ENCODE measurements at regions not wholly inside any gene's neighbourhood (a gene's known extent, or its start where the extent isn't known, plus 50 kb on each side); places are given as distances from the start of the nearest gene placed in this dataset.
A peak's percentile ranks its signal among the peaks of the same experiment; 100 is the strongest.
"Not testable (repeated sequence)": the region's sequence is repeated elsewhere in the genome, so short reads cannot be mapped to it uniquely, and the experiment has no call there.

DNA sequence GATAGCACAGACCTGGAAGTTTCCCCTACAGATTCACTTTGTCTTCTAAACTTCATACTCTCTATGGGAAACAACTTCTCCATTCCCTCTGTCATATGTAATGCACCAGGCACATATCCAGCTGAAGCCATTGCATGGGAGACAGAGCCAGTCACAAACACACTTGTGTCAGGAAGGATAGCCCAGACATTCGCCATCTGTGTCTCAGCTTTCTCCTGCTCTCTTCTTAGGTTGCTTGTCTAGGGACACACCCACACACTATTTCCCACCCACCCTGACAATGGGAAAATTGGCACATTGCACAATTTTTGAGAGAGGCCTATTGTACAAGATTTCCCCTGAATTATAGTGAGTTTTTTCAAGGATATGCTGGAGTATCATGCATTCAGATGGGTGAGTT, 158.4 kb upstream of the MPDZ start:
- ATAC-seq: no peak
- no peak for TF ChIP-seq ESRRG (CRISPR knock-in tag; IDR thresholded peaks at IDR 0.05)

GRCh38 chr9:13436591-13436990, 157.1 kb upstream of the MPDZ start:
- TF ChIP-seq OSR1 (CRISPR knock-in tag; IDR thresholded peaks at IDR 0.05) (no peak), GLIS3 (CRISPR knock-in tag; IDR thresholded peaks at IDR 0.05) (no peak), TSHZ2 (CRISPR knock-in tag; IDR thresholded peaks at IDR 0.05) (no peak), ISL1 (CRISPR knock-in tag; IDR thresholded peaks at IDR 0.05) (peak; percentile 53)
- peak; percentile 36; the same call in 1 of the 3 replicates for ATAC-seq

DNA sequence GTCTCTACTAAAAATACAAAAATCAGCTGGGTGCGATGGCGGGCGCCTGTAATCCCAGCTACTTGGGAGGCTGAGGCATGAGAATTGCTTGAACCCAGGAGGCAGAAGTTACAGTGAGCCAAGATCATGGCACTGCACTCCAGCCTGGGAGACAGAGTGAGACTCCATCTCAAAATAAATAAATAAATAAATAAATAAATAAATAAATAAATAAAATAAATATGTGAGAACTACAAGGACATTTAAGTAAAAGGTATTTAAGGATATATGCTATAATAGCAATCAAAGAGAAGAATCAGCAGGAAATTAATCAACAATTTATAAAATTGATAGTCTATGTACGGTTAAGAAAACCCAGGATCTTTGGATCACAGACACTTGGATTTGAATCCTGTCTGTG, 154.0 kb upstream of the MPDZ start:
- ATAC-seq: not testable (repeated sequence)

DNA sequence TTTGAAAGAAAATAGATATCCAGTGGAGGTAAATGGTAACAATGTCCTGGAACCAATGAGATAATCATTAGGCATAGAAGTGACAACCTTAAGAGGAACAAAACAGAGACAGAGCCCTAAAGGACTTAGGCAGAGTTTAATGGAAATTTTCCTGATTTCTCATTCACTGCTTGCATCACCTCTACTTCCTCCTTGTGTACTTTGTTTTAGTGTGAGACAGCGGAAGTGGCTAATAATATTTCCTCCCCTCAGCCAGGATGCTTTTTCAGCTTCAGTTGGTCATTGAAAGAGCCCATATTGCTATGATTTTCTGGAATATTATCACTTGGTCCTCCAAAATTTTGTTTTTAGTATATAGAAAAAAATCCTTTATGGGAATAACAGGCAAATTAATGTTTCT, 153.4 kb upstream of the MPDZ start:
- no peak for TF ChIP-seq ZFP3 (CRISPR knock-in tag; IDR thresholded peaks at IDR 0.05)
- TF ChIP-seq TCF4 (CRISPR knock-in tag; IDR thresholded peaks at IDR 0.05; ENCODE audit: borderline replicate concordance): no peak
- no peak for TF ChIP-seq TOX (CRISPR knock-in tag; IDR thresholded peaks at IDR 0.05; ENCODE audit: borderline replicate concordance)
- TF ChIP-seq ZNF70 (CRISPR knock-in tag; IDR thresholded peaks at IDR 0.05): no peak
- no peak for TF ChIP-seq ZC3H10 (CRISPR knock-in tag; IDR thresholded peaks at IDR 0.05)
- TF ChIP-seq ZFP30 (CRISPR knock-in tag; IDR thresholded peaks at IDR 0.05): no peak
- no peak for TF ChIP-seq OSR1 (CRISPR knock-in tag; IDR thresholded peaks at IDR 0.05)
- no peak for TF ChIP-seq CSDC2 (CRISPR knock-in tag; IDR thresholded peaks at IDR 0.05)
- TF ChIP-seq, protein P1, sequence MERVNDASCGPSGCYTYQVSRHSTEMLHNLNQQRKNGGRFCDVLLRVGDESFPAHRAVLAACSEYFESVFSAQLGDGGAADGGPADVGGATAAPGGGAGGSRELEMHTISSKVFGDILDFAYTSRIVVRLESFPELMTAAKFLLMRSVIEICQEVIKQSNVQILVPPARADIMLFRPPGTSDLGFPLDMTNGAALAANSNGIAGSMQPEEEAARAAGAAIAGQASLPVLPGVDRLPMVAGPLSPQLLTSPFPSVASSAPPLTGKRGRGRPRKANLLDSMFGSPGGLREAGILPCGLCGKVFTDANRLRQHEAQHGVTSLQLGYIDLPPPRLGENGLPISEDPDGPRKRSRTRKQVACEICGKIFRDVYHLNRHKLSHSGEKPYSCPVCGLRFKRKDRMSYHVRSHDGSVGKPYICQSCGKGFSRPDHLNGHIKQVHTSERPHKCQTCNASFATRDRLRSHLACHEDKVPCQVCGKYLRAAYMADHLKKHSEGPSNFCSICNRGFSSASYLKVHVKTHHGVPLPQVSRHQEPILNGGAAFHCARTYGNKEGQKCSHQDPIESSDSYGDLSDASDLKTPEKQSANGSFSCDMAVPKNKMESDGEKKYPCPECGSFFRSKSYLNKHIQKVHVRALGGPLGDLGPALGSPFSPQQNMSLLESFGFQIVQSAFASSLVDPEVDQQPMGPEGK (CRISPR knock-in tag; IDR thresholded peaks at IDR 0.05; ENCODE audit: borderline replicate concordance): no peak
- TF ChIP-seq RARB (CRISPR knock-in tag; IDR thresholded peaks at IDR 0.05): no peak
- no peak for TF ChIP-seq TSHZ2 (CRISPR knock-in tag; IDR thresholded peaks at IDR 0.05)
- TF ChIP-seq PPARA (CRISPR knock-in tag; IDR thresholded peaks at IDR 0.05; ENCODE audit: borderline replicate concordance): no peak
- no peak for ATAC-seq

- no peak for TF ChIP-seq SNAI2 (CRISPR knock-in tag; IDR thresholded peaks at IDR 0.05)
- TF ChIP-seq ZNF8 (CRISPR knock-in tag; IDR thresholded peaks at IDR 0.05): no peak
- TF ChIP-seq ZFP30 (CRISPR knock-in tag; IDR thresholded peaks at IDR 0.05): no peak
- TF ChIP-seq OSR1 (CRISPR knock-in tag; IDR thresholded peaks at IDR 0.05): no peak
- no peak for TF ChIP-seq ESRRG (CRISPR knock-in tag; IDR thresholded peaks at IDR 0.05)
- no peak for TF ChIP-seq TSHZ2 (CRISPR knock-in tag; IDR thresholded peaks at IDR 0.05)
- no peak for TF ChIP-seq ISL1 (CRISPR knock-in tag; IDR thresholded peaks at IDR 0.05)
- no peak for TF ChIP-seq RARB (CRISPR knock-in tag; IDR thresholded peaks at IDR 0.05)
- no peak for TF ChIP-seq CSDC2 (CRISPR knock-in tag; IDR thresholded peaks at IDR 0.05)
- TF ChIP-seq, protein P2, sequence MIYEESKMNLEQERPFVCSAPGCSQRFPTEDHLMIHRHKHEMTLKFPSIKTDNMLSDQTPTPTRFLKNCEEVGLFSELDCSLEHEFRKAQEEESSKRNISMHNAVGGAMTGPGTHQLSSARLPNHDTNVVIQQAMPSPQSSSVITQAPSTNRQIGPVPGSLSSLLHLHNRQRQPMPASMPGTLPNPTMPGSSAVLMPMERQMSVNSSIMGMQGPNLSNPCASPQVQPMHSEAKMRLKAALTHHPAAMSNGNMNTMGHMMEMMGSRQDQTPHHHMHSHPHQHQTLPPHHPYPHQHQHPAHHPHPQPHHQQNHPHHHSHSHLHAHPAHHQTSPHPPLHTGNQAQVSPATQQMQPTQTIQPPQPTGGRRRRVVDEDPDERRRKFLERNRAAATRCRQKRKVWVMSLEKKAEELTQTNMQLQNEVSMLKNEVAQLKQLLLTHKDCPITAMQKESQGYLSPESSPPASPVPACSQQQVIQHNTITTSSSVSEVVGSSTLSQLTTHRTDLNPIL (CRISPR knock-in tag; IDR thresholded peaks at IDR 0.05; ENCODE audit: low read depth): no peak
- TF ChIP-seq GLIS3 (CRISPR knock-in tag; IDR thresholded peaks at IDR 0.05): no peak
- TF ChIP-seq PPARA (CRISPR knock-in tag; IDR thresholded peaks at IDR 0.05; ENCODE audit: borderline replicate concordance): no peak
- ATAC-seq: no peak
These were observed 152.2 kb upstream of the MPDZ start for GRCh38 chr9:13431692-13432091.

Measured in SK-N-SH treated with all-trans-retinoic acid at 6 μM for 48 hours (cell line).